Skin epidermis (tissue), 12 donors: ENCODE measurements at regions not wholly inside any gene's neighbourhood (a gene's known extent, or its start where the extent isn't known, plus 50 kb on each side); places are given as distances from the start of the nearest gene placed in this dataset.

Experiments
- H3K27ac ChIP-seq, 21 experiments: fragments of 200-600 bp; sonication (generic) in 11 of 21; one replicate each; pipeline ENCODE4 v1.5.0; 2020; ENCODE audit warnings: mild to moderate bottlenecking in 3 of 21, inconsistent platforms in 2 of 21, moderate library complexity in 2 of 21
- H3K4me3 ChIP-seq, 7 experiments: fragments of 200-600 bp; sonication (generic) in 2 of 7; one replicate each; pipeline ENCODE4 v1.5.0; 2020; ENCODE audit warnings: inconsistent platforms in 2 of 7, mild to moderate bottlenecking in 2 of 7, moderate library complexity in 1 of 7

DNA sequence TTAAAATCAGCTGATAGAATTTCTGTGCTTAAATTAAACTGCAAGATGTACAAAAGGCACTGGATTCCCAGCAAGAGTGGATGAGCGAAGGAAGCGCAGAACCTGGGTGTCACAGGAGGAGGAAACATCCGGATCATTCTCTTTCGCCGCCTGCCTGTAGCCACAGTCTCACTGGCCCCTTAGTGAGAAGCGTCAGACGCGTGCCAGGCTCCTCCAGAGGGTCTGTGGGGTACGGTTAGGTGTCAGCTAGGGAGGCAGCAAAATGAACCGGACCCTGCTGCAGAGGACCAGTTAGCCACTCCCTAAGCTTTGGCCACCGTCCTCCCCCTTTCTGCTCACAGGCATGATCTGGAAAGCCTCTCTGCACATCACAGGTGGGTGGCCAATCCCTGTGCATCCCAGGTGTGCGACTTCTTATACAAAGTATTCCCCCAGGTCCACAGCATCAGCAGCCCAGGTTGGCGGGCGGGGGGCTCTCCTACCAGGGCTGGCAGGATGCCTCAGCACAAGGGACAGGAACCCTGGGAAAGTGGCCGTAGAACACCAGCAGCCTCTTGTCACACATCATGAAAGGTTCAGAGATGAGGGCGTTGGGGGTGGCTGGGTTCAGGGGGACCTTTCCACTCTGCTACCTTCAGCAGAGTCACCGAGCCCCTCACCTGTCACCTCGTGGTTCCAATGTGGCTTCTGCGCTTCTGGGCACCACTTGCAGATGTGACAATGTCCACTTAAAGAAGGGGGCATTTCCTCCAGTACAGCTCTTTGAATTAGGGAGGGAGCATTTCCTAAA lies 61.1 kb upstream of the SLC66A3 start:
- no peak overlapping the region for H3K4me3 ChIP-seq

DNA sequence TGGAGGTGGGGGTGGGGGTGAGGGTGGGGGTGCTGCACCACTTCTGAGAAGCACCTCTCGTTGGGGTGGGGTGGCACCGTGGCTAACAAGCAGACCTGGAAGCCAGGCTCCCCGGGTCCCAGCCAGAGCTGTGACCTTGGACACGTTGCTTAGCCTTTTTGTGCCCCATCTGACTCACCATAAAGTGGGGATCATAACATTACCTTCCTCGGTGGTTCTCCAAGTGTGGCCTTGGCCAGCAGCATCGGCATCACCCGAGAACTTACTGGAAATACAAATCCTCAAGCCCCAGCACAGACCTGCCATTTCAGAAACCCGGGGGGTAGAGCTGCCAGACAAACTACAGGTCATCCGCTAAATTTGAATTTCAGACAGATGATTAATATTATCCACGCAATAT lies 58.7 kb upstream of the SLC66A3 start:
- Histone ChIP-seq H3K27ac (no peak overlapping the region), H3K4me3 (no peak overlapping the region)

More for the DNA sequence above, 61.1 kb upstream of the SLC66A3 start:
- H3K27ac ChIP-seq, result no peak overlapping the region

DNA sequence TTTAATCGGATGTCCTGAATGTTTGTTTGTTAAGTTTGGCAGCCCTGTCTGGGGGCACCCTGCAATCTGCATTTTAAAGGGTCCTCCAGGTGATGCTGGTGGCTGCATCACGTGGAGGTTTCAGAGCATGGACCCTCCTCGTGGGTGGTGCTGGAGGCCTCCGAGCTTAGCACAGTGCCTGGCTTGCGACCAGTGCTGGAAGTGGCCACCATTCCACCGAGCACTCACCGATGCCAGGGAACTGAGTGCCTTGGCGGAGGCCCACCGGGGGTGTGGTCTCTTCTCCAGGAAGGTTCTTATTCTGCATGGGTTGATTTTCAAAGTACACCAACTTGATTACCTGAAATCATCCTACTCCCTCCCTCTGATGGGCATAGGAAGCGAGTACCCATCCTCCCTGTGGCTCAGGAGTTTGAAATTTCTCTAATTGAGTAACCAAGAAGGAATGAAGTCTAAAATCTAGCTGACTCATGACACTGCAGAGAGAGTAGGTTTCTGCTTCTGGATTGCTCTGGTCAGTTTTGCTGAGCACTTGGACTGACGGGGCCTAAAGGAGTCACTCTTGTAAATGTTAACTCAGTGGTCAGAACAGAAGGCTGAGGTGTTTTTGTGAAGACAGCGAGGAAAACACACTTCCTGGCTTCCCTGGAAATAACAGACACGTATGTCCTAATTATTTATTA lies 58.1 kb upstream of the SLC66A3 start:
- H3K4me3 ChIP-seq, result no peak overlapping the region
- H3K27ac ChIP-seq, result no peak overlapping the region

DNA sequence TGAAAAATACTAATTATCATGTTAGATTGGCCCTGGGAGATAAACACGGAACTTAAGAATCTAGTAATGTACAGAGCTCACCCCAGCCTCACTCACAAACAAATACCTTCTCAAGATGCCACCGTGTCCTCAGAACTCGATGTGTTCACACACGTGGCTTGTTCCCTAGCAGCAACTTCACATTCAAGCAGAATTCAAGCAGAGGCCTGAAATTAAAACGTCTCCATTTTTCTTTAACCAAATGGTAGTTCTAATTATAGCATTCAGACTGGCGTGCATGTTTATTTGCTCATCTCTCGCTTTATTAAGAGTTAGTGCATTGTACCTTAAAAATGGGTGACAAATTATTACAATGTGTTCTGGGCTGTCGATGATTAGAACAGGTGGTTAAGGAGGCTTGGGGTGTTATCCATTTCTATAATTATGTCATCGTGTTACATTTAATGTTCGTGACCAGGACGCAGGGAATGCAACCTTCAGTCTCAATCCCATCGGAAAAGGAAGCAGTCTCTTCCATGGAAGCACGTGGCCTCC lies 57.3 kb upstream of the SLC66A3 start:
- Histone ChIP-seq H3K4me3 (no peak overlapping the region), H3K27ac (no peak overlapping the region)

DNA sequence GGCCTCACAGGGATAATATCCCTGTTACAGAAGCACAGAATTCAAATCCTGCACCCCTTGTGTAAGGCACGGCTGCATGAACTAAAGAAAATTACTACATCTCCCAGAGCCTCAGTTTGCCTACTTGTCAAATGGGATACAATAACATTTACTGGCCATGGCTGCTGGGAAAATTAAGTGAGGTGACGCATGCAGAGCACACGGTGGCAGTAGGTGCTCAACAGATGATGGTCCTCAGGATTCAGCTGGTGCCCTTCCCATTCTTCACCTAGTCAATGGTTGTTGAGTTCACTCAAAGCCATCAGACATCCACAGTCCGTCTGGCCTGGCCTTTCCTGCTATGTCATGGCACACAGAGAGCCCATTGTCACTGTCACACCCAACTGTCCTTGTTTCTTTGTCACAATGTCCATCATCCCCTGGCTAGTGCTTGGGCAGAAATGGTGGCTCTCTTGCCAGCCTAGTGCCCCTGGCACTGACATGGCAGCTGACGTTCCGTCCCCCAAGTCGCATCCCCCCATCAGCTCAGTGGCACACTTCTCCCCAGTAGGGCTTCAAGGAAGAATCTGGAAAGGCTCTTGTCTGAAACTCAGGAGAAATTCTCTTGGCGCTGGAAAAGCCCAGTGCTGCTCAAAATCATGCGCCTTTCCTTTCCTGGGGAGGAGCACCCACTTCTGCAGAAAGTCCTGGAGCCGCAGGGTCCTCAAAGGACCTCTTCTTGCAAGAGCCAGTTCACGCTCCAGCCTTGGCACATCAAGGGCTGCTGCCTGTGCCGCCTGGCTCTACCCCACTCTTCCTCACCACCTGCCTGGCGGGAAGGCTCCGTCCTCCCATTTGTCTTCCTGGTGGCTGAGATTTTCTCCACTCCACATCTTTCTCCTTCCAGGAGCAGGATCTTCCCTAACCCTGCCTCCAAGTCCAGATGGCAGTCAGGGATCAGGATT lies 55.9 kb upstream of the SLC66A3 start:
- no peak overlapping the region for H3K27ac ChIP-seq
- H3K4me3 ChIP-seq, result no peak overlapping the region

DNA sequence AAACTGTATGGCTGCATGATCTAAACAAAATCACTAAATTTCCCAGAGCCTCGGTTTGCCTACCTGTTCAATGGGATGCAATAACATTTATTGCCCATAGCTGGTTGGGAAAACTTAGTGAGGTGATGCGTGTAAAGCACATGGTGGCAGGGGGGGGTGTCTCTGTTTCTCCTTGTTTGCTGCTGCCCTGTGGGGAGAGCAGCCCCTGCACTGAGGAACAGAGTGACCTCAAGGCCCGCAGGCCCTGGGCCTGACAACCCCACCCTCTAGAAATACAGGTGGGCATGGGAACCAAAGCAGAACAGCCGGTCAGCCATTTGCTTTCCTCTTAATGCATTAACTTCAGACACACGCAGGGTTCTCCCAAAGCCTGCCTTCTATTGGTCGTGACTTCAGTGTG lies 55.1 kb upstream of the SLC66A3 start:
- Histone ChIP-seq H3K27ac (no peak overlapping the region), H3K4me3 (no peak overlapping the region)

DNA sequence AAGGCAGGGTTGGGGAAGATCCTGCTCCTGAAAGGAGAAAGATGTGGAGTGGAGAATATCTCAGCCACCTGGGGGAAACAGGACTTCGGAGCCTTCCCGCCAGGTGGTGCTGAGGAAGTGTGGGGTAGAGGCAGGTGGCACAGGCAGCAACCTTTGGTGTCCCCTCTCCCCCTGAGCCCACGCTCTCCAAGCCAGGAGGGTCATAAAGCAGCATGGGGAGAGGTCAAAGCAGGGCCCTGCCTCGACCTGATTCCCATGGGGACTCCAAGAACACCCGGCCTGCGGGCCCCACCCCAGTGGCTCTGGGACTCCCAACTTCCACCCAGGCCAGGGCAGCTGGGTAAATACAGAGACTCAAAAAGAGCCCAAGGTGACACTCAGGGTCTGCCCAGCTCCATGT lies 54.3 kb upstream of the SLC66A3 start:
- Histone ChIP-seq H3K4me3 (no peak overlapping the region), H3K27ac (no peak overlapping the region)

DNA sequence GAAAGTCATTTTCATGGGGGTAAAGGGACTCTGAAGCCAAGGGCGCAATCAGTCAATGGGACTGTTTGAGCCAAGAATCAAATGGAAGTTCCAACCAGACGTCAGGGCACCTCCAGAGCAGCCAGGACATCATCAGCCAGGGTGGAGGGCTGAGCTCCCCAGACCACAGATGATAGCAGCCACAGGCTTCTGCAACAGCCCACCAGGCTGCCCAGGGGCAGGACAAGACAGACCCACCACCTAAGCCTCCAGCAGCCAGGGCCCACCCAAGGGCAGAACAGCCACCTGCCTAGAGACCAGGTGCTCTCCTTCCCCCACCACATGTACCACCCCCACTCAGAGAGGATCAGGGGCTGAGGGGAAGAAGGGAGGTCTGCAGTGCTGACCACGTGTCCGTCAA lies 53.8 kb upstream of the SLC66A3 start:
- no peak overlapping the region for H3K27ac ChIP-seq
- H3K4me3 ChIP-seq, result no peak overlapping the region

DNA sequence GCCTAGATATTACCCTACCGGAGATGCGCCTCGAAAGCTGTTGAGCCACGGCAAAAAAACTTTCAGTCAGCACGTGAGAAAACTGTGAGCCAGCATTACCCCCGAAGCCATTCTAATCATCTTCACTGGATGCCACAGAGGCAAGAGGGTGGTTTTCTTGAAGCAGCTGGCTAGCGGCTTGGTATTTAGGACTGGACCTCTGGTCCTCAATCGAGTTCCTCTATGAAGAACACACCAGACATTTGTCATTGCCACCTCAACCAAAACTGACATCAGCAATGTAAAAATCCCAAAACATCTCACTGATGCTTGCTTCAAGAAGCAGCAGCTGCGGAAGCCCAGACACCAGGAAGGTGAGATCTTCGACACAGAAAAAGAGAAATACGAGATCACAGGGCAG lies 52.8 kb upstream of the SLC66A3 start:
- Histone ChIP-seq H3K27ac (no peak overlapping the region), H3K4me3 (no peak overlapping the region)

DNA sequence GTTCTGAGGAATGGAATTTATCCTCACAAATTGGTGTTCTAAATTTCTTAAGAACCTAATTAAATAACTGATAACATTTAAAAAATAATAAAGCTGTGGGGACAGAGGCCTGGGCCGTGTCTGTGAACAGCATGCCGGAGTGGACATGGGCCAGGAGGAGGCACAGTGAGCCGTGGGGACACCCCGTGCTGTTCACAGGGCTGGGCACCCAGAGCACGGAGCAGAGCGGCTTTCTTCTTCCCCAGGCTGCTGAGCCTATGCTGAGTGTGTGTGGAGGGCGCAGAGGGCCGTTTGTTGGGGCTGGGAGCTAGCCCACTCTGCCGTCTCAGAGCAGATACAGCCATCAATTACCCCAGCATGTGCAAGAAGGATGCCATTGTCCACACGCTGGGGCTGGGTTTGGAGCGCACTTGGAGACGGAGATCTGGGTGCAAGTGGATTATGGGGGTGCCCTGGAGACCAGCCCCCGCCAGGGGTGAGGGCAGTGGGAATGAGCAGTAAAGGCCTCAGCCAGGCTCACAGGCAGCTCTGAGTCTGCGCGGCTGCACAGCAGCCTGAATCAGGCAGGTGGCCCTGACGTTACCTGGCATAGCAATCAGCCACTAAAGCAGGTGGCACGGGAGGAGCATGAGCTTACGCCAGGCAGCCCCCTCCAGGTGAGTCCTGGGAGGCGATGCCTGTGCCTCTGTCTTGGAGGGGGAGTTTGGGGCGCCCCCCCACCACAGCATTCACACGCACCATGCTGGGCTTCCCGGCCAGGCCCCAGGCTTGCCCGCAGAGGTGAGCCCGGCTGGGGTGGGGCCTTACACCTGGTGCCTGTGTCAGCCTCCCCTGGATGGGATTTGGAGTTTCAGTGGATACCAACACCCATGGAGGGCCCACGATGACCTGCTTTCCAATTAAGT lies 52.1 kb upstream of the SLC66A3 start:
- peak overlapping the region in 5 of 21 experiments; percentile 15 to 63 (median 18) for H3K27ac ChIP-seq
- H3K4me3 ChIP-seq, result no peak overlapping the region

DNA sequence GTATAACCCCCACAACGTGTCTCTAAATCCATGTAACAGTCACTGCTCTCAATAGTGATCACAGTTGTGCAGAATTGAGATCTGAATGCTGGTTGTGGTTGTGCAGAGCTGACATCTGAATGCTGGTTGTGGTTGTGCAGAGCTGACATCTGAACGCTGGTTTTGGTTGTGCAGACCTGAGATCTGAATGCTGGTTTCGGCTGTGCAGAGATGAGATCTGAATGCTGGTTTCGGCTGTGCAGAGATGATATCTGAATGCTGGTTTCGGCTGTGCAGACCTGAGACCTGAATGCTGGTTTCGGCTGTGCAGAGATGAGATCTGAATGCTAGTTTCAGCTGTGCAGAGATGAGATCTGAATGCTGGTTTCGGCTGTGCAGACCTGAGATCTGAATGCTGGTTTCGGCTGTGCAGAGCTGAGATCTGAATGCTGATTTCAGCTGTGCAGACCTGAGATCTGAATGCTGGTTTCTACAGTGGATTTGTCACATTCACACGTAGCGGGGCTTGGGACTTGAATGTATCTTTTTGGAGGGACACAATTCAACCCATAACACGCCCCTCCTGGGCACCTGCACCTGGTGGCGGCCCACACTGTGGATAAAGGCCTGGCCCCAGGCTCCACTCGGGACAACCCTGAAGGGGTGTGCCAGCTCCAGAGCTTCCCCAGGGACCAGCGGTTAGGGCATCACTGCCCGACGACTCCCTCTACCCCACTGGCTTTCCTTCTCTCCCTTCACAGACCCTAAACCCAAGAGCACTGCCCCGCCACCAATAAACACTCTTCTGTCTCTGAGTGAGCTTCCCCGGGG lies 51.1 kb upstream of the SLC66A3 start:
- no peak overlapping the region for H3K4me3 ChIP-seq
- H3K27ac ChIP-seq, result peak overlapping the region in 4 of 21 experiments; percentile 18 to 63 (median 43)

DNA sequence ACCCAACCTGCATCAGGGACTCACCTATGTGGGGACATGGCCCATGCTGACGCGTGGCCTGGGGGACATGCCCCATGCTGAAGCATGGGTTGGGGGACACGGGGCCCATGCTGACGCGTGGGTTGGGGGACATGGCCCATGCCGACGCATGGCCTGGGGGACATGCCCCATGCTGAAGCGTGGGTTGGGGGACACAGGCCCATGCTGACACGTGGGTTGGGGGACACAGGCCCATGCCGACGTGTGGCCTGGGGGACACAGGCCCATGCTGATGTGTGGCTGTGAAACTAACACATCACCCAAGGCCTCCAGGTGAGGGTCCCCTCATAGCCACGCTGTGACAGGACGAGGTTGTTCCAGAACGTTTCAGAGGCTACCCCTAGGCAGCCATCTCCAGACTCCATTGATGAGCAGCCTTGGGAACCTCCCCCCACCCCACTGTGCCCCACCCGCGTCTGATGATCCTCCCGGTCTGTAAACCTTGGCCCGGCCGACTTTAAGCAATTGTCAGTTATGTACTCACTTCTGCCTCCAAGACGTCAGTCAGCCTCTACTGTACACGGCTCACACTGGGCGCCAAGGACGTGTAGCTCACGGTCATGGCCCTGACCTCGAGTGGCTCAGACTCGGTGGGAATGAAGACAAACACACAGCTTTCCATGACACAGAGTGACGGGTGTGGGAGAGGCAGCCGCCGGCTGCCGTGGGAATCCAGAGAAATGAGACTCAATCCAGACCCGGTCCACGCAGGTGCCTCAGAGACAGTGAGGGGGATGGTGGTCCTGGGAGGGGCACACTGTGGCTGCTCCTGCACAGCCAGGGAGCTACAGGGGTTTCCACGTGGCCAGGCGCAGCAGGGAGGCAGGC lies 50.2 kb upstream of the SLC66A3 start:
- no peak overlapping the region for H3K4me3 ChIP-seq
- H3K27ac ChIP-seq, result peak overlapping the region in 2 of 21 experiments; percentile 40 to 56
